Parathyroid adenoma (tissue), 2 donors: ENCODE measurements at regions not wholly inside any gene's neighbourhood (a gene's known extent, or its start where the extent isn't known, plus 50 kb on each side); places are given as distances from the start of the nearest gene placed in this dataset.

ENCODE experiments used
- H2AFZ ChIP-seq: fragments of 300-600 bp; sonication (generic); one replicate; pipeline ENCODE4 v1.7.0; 2017; ENCODE audit warnings: antibody characterized with exemption, mild to moderate bottlenecking
- H3K27ac ChIP-seq: fragments of 300-600 bp; sonication (generic); one replicate; pipeline ENCODE4 v1.7.0; 2017
- H3K27me3 ChIP-seq: fragments of 300-600 bp; sonication (generic); one replicate; pipeline ENCODE4 v1.7.0; 2017; ENCODE audit warnings: low read length; ENCODE audit not compliant: control insufficient read depth, insufficient read depth
- H3K36me3 ChIP-seq: fragments of 300-600 bp; sonication (generic); one replicate; pipeline ENCODE4 v1.7.0; 2017; ENCODE audit warnings: low read length; ENCODE audit not compliant: control insufficient read depth, insufficient read depth
- H3K4me1 ChIP-seq: fragments of 300-600 bp; sonication (generic); one replicate; pipeline ENCODE4 v1.7.0; 2017; ENCODE audit warnings: control low read depth
- H3K4me2 ChIP-seq: fragments of 300-600 bp; sonication (generic); one replicate; pipeline ENCODE4 v1.7.0; 2017; ENCODE audit warnings: low read length
- H3K4me3 ChIP-seq: fragments of 300-600 bp; sonication (generic); one replicate; pipeline ENCODE4 v1.7.0; 2017; ENCODE audit warnings: low read depth, low read length
- H3K79me2 ChIP-seq: fragments of 300-600 bp; sonication (generic); one replicate; pipeline ENCODE4 v1.7.0; 2017; ENCODE audit warnings: control low read depth
- H3K9ac ChIP-seq: fragments of 300-600 bp; sonication (generic); one replicate; pipeline ENCODE4 v1.7.0; 2017; ENCODE audit warnings: mild to moderate bottlenecking
- H3K9me3 ChIP-seq: fragments of 300-600 bp; sonication (generic); one replicate; pipeline ENCODE4 v1.7.0; 2017; ENCODE audit warnings: low read length; ENCODE audit not compliant: control insufficient read depth
- CTCF ChIP-seq: fragments of 300-600 bp; sonication (generic); IDR thresholded peaks from one replicate; pipeline ENCODE4 v1.7.0; 2017; ENCODE audit warnings: antibody characterized with exemption, mild to moderate bottlenecking
- donor health status: primary hyperparathyroidism.

DNA sequence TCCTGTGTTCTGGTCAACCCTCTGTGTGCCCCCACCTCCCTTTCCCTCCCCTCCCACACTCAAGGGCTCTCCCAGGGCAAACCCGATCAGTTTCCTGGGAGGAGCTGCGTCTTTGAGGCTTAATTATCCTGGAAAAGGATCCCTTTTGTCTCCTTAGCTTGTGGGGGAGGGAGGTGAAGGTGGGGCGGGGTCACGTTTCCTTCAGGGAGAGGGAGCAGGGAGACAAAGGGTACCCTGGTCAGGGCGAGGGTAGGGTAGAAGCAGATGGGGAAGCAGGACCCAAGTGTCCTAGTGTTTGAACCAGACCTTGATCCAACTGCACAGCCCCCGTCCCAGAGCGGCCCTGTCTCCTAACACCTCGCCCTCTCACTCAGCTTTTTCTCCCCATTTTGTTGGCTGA is 90.1 kb downstream of the HIF1AN start:
- no peaks in the 10 kb centered on the region for H3K79me2 ChIP-seq
- H3K27ac ChIP-seq, result no peak overlapping the region
- H3K4me2 ChIP-seq, result no peak overlapping the region
- no peaks in the 10 kb centered on the region for H3K9me3 ChIP-seq
- no peaks in the 10 kb centered on the region for H3K36me3 ChIP-seq
- H3K4me3 ChIP-seq, result no peak overlapping the region
- H3K9ac ChIP-seq, result no peak overlapping the region
- no peak overlapping the region for H2AFZ ChIP-seq
- no peaks in the 10 kb centered on the region for H3K27me3 ChIP-seq
- H3K4me1 ChIP-seq, result no peaks in the 10 kb centered on the region
- no peak for TF ChIP-seq CTCF

GRCh38 chr10:100628061-100628460 is 92.3 kb downstream of the HIF1AN start:
- no peaks in the 10 kb centered on the region for H3K79me2 ChIP-seq
- H3K27ac ChIP-seq, result no peak overlapping the region
- H3K4me2 ChIP-seq, result no peak overlapping the region
- H3K36me3 ChIP-seq, result no peaks in the 10 kb centered on the region
- no peaks in the 10 kb centered on the region for H3K9me3 ChIP-seq
- no peak overlapping the region for H2AFZ ChIP-seq
- no peaks in the 10 kb centered on the region for H3K4me1 ChIP-seq
- H3K9ac ChIP-seq, result no peak overlapping the region
- H3K4me3 ChIP-seq, result no peak overlapping the region
- H3K27me3 ChIP-seq, result no peaks in the 10 kb centered on the region
- TF ChIP-seq CTCF, result no peak

DNA sequence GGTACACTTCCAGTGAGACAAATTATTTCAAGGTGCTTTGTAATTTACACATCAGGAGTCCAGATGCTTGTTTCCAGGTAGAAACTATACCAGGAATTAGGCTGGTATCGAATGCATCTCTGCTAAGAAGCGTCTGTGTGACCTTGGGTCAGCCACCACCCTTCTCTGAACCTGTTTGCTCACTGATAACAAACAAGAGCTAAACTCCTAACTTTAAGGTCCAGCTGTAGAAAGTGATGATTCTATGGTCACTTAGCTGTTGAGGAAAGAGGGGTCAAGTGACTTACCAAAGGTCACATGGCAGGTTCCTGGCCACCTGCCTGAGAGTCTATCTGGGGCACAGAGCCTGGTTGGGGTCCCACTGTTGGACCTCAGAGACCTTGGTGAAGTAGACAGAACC is 95.4 kb downstream of the HIF1AN start:
- no peaks in the 10 kb centered on the region for H3K79me2 ChIP-seq
- H3K27ac ChIP-seq, result no peak overlapping the region
- H3K4me1 ChIP-seq, result no peaks in the 10 kb centered on the region
- no peak overlapping the region for H3K9ac ChIP-seq
- no peaks in the 10 kb centered on the region for H3K36me3 ChIP-seq
- H3K4me2 ChIP-seq, result no peak overlapping the region
- H3K4me3 ChIP-seq, result no peak overlapping the region
- TF ChIP-seq CTCF, result no peak
- no peak overlapping the region for H2AFZ ChIP-seq
- no peaks in the 10 kb centered on the region for H3K27me3 ChIP-seq
- no peaks in the 10 kb centered on the region for H3K9me3 ChIP-seq

- Histone ChIP-seq H3K36me3 (no peaks in the 10 kb centered on the region), H3K4me3 (no peak overlapping the region), H3K9ac (no peak overlapping the region), H3K9me3 (no peaks in the 10 kb centered on the region), H3K27me3 (no peaks in the 10 kb centered on the region), H3K4me2 (no peak overlapping the region), H2AFZ (no peak overlapping the region), H3K27ac (no peak overlapping the region), H3K4me1 (no peaks in the 10 kb centered on the region), H3K79me2 (no peaks in the 10 kb centered on the region)
- no peak for TF ChIP-seq CTCF
Observed at GRCh38 chr10:100632027-100632426, 96.3 kb downstream of the HIF1AN start.

DNA sequence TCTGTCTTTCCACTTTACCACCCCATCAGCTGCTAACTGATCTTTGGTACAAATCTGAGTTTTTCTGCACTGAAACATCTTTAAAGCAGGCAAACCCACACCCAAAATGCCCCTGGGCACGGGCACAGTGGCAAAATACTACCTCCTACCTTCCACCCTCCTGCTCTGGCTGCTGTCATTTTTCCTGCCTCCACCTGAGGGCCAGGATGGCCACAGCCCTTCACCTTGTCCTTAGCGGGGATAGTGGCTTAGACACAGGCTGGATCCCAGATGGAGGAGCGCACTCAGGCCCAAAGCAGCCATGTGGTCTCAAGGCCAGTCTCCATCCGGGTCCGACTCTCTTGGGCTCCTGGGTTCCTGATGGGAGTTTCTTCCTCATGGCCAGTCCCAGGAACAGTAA is 98.3 kb downstream of the HIF1AN start:
- Histone ChIP-seq H3K27me3 (no peaks in the 10 kb centered on the region), H3K79me2 (no peaks in the 10 kb centered on the region), H3K4me2 (no peak overlapping the region), H3K9ac (no peak overlapping the region), H3K4me1 (no peaks in the 10 kb centered on the region), H3K27ac (no peak overlapping the region), H3K9me3 (no peaks in the 10 kb centered on the region), H2AFZ (no peak overlapping the region), H3K36me3 (no peaks in the 10 kb centered on the region), H3K4me3 (no peak overlapping the region)
- TF ChIP-seq CTCF, result no peak
